Right lobe of liver (tissue), 4 donors: ENCODE measurements at regions not wholly inside any gene's neighbourhood (a gene's known extent, or its start where the extent isn't known, plus 50 kb on each side); places are given as distances from the start of the nearest gene placed in this dataset.

ENCODE experiments used
- POLR2A ChIP-seq: fragments of 450-650 bp; IDR thresholded peaks from one replicate; pipeline ENCODE4 v1.6.1; 2017; ENCODE audit warnings: antibody characterized with exemption, mild to moderate bottlenecking
- TF ChIP-seq, protein P1 (sequence below), 4 donors: fragments of 200-600 bp in 3 of 4; fragments of 450-650 bp in 1 of 4; IDR thresholded peaks; one replicate each; pipeline versions ENCODE4 v1.5.1 to v1.8.0; 2016 to 2022; ENCODE audit warnings: antibody characterized with exemption in 4 of 4, mild to moderate bottlenecking in 2 of 4
- donor health status: DM: no; HTN: no; CAD: no.
- donor health status: DM: no; HTN: no; CAD: no.
- donor health status: DM: no; HTN: yes; CAD: no.

DNA sequence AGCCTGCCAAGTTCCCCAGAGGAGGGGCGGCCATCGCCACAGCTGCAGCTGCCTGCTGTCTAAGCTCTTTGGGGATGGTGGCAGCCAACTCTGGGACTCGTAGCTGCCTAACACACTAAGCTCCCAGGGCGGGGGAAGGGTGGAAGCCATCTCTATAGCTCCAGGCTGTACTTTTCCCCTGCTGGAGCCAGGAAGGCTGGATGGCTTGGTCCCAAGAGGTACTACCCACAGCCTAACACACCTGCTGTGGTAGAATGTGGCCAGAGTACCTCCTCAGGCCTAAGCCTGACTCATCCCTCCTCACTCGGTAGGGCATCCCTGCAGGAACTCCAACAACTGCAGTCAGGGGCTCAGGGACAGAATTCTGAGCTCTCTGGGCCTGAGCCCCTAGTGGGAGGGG lies 151.7 kb upstream of the TAC1 start:
- TF ChIP-seq POLR2A: no peak
- TF ChIP-seq, protein P1, sequence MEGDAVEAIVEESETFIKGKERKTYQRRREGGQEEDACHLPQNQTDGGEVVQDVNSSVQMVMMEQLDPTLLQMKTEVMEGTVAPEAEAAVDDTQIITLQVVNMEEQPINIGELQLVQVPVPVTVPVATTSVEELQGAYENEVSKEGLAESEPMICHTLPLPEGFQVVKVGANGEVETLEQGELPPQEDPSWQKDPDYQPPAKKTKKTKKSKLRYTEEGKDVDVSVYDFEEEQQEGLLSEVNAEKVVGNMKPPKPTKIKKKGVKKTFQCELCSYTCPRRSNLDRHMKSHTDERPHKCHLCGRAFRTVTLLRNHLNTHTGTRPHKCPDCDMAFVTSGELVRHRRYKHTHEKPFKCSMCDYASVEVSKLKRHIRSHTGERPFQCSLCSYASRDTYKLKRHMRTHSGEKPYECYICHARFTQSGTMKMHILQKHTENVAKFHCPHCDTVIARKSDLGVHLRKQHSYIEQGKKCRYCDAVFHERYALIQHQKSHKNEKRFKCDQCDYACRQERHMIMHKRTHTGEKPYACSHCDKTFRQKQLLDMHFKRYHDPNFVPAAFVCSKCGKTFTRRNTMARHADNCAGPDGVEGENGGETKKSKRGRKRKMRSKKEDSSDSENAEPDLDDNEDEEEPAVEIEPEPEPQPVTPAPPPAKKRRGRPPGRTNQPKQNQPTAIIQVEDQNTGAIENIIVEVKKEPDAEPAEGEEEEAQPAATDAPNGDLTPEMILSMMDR (IDR thresholded peaks at IDR 0.05): no peak
